ENCODE measurements at regions not wholly inside any gene's neighbourhood (a gene's known extent, or its start where the extent isn't known, plus 50 kb on each side); places are given as distances from the start of the nearest gene placed in this dataset.

GRCh38 chr9:80596579-80596978 lies 1024.8 kb downstream of the TLE4 start (continued):
- TF ChIP-seq NR2F1 (CRISPR knock-in tag; IDR thresholded peaks at IDR 0.05) (no peak), ZNF569 (CRISPR knock-in tag; IDR thresholded peaks at IDR 0.05; ENCODE audit: borderline replicate concordance) (no peak), AHDC1 (CRISPR knock-in tag; IDR thresholded peaks at IDR 0.05; ENCODE audit: borderline replicate concordance) (no peak), ZNF264 (CRISPR knock-in tag; IDR thresholded peaks at IDR 0.05) (no peak), POLR2G (IDR thresholded peaks at IDR 0.05; ENCODE audit: low read depth, low read length) (no peak), HOMEZ (CRISPR knock-in tag; IDR thresholded peaks at IDR 0.05; ENCODE audit: low read depth) (no peak), TBX3 (IDR thresholded peaks at IDR 0.05; ENCODE audit: borderline replicate concordance) (no peak)
